Activated naive CD4-positive, alpha-beta T cell treated with Interleukin-2 at 50 U/mL for 16 hours (primary cell): ENCODE measurements at regions not wholly inside any gene's neighbourhood (a gene's known extent, or its start where the extent isn't known, plus 50 kb on each side); places are given as distances from the start of the nearest gene placed in this dataset.

ENCODE experiments used
- DNase-seq: peaks from one replicate; pipeline ENCODE4 v3.0.0-alpha.2; 2020

DNA sequence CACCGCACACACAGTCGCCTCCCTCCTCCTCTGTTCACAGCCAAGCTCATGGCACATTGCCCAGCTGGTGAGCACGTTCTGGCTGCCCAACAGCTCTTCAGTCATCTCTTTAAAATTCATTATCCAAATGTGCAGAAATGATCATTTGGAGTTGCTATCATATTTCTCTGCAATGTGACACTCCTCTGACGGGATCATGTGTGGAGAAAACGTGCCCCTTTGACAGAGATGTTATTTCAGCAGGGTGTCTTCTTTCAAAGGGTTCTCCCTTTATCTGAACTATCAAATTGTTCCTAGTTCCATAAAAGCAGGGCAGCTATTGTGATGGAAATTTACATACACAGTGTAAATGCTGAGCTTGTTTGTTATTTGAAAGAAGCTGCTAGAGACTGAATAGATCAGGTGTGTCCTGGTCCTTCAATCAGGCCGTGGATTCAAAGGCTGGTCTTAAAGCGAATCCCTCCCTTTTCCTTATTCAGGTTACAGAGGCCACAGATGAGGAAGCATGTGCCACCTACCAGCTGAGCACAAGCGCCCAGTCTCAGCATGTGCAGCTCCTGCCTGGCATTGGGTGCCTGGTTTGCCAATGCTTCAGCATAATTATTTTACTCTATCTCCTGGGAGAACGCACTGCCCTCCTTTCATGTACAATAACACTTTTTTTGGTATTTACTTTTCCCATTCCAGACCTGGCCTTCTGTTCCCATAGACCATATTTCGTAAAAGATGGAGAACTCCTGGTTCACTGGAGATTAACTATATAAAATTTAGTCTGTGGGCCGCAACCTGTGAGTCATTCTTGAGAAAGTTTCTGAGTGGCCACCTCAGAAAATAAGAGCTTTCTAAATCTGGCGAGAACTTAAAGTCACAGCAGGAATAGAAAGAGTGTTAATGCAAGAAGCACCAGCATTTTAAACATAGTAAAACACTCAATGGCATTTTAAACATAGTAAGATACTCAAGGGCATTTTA, 433.7 kb downstream of the ENC1 start:
- no peak for DNase-seq

DNA sequence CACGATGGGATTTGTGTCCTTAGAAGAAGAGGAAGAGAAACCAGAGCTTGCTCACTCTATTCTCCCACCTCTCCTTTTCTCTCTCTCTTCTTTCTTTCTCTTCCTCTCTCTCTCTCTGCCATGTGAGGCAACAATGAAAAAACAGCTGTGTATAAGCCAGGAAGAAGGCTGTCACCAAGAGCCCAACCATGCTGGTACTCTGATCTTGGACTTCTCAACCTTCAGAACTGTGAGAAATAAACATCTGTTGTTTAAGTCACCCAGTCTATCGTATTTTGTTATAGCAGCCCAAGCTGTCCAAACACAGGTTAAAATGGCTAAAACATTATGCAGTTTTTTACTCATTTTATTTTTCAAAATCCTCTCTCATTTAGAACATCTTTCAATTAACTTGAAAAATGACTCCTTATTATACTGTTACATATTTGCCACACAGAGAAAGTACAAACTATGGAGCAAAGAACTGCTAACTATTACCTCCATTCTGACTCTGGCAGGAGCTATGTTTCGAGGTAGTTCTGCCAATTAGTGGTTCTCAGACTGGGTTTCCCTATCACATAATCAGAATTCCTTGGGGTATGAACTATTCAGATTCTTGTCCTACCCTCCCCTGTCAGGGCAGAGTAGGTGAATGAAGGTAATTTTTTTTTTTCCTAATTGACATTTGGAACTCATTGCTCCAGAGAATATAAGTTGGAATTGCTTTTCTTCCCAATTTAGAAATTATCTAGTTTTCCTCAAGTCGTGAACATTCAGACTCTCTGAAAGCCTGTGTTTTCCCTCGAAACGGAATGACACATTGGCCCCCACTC, 434.6 kb downstream of the ENC1 start:
- no peak for DNase-seq

DNA sequence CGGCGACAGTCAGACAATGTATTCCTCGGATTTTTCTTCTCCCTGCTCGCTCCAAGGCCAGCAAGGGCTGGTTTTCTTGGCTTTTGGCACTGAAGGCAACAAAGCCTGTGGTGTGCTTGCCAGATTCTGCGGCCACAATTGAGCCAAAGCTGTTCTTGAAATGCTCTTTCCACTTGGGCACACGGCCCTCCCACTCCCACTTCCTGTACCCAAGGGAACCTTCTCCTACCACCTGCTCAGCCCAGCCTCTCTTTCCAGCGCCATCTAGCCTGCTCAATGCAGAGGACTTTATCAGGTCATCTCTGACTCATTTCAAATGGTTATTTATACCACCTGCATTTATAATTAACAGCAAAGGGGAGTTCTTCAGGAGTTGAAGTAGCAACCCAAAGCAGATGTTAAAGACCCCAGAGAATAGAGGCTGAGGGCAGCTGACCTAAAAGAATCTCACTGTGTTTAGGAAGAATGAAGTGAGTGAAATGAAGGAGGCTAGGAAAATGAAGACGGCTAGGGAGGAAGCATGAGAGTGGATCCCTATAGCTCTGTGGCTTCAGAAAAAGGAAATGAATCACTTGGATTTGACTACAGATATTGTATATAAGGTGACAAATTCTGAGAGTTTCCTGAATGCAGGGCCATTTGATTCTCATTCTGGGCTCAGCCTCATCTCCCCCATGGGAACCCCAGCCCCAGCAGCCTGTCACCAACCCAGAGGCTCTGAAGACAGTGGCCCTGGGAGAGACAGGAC, 439.0 kb downstream of the ENC1 start:
- no peak for DNase-seq

DNA sequence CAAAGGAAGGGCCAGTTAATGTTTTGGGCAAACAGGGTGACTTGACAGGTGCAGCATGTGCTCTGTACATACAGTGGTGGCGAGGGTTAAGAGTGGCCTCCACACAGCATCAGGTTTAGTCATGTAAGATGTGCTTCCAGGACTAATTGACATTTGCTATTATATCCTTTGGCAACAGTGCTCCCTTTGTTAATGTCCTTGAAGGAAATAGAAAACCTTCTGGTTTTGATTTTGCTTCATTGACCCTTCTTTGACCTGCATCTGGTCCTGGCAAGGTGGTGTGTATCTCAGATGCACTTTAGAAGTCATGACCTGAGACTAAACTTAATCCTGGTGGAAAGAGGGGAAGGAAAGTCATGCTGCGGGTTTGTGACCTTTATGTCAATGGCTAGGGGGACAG, 440.0 kb downstream of the ENC1 start:
- DNase-seq, result no peak

DNA sequence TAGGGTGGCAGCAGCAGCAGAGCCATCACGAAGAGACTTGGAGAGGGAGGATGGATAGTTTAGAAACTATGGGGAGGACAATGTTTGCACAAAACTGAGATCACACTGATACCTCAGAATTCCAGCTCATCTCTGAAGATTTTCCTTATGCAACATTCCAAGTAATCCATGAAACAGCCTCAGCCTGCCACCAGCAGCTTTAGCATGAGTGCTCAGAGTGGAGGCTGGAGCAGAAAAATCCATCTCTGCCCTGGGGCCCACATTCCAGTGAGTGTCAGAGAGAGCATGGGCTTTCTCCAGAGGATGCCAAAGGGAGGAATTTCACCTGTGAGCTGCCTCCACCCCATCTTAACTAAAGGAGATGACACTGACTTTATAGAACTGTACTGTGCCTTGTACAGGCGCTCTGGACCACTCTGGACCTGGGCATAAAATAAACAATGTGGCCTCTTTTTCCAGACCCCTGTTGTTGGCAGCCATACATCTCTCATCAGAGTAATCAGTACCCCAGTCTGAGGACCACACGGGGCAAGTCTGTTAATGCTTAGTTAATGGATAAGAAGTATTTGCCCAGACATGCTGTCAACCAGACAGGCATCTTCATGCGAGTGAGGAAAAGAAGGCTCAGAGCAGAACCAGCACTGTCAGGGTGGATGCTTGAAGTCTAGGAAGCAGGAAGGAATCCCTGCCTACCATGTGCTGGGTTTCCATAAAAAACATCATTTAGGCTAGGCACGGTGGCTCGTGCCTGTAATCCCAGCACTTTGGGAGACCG, 440.9 kb downstream of the ENC1 start:
- DNase-seq, result no peak

DNA sequence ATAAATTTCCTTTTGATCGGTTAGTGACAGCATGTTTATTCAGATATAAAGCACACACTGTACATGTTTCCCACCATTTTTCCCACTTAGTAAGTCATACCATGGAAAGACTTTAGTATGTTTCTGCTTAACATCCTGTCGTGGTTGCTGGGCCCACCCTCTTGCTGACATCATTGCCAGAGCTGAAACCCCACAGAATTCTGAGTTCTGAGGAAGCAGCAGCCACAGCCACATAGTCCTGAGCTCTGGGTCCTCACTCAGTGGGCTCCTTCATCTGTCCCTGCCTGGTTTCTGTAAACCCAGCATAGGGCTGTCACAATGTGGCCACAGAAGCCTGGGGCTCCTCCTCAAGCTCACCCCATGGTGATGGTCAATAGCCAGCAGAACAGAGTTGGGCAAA, 441.5 kb downstream of the ENC1 start:
- DNase-seq, result no peak

DNA sequence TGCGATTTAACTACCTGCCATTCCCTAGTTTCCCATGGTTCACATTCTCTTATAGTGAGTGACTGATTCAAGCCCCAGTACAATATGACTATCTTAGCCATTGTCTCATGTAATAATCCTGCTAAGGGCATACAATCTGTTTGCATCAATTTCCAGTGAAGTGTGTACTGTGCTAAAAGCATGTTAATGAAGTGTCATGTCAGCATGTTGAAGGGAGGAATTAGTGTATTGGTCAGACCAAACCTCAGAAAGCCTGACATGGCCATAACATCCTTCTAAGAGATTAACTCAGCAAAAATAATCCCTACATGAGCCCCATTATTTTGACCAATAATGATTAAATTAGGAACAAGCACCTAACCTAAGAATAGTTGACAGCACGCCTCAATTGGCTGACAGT, 442.4 kb downstream of the ENC1 start:
- DNase-seq, result no peak

DNA sequence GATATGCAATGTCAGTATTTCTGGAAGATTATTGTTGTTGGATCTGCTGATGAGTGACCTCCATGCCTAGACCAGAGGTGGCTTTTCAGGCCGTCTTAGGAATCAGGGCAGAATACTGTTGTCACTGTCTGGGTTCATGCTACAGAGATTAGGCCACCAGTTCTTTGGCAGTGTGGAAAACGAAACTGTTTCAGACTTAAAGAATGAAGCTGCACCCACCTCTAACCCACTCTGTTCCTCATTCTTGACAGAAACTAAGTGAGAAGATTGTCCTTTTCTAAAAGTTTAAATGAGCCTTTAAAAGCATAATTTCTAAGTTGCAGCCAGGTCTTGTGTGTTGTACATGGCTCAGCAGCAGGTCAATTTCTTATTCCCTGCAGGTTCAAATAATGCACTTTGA, 444.3 kb downstream of the ENC1 start:
- no peak for DNase-seq

DNA sequence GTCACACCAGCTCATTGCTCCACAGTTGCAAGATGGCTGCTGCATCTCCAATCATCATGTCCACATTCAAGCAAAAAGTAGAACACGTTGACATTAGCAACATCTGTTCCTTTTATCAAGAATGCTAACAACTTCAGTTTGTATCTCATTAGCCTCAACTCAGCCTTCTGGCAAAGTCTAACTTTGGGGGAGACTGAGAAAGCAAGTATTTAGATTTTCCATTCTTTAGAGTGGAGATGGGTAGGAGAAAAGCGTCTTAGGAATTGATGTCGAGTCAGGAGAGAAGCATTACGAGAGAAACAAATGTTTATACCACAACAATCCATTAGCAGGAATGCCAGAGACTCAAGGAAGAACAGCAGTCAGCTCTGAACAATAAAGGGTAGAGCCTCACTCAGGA, 446.3 kb downstream of the ENC1 start:
- DNase-seq, result no peak

DNA sequence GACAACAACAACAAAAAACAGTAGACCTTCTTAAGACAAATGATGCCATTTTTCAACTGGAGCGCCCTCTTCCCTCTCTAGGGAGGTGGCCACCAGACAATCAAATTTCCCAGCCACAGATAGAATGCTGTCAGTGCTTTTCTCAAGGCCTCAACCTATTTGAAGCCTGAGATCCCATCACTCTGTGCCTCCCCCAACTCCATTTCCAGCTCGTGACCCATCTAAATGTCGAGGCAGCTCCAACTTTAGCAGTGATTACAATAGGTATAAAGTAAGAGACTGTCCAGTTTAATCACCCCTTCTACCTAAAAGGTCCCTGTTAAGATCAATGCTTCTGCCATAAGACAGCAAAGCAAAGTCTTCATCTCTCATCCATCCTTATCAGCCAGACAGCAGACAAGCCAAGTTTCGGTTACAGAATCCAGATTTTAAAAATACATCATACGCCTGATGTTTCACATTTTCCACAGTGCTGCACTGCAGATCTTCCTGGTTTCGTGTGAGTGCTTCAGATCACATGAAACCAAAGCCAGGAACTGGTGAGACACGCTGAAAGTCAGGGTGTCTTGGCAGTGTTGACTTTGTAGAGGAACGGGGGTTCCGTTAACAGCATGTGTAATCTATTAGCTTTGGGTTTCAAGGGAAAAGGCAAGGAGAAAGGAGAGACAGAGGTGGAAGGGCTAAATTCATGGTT, 447.8 kb downstream of the ENC1 start:
- no peak for DNase-seq

DNA sequence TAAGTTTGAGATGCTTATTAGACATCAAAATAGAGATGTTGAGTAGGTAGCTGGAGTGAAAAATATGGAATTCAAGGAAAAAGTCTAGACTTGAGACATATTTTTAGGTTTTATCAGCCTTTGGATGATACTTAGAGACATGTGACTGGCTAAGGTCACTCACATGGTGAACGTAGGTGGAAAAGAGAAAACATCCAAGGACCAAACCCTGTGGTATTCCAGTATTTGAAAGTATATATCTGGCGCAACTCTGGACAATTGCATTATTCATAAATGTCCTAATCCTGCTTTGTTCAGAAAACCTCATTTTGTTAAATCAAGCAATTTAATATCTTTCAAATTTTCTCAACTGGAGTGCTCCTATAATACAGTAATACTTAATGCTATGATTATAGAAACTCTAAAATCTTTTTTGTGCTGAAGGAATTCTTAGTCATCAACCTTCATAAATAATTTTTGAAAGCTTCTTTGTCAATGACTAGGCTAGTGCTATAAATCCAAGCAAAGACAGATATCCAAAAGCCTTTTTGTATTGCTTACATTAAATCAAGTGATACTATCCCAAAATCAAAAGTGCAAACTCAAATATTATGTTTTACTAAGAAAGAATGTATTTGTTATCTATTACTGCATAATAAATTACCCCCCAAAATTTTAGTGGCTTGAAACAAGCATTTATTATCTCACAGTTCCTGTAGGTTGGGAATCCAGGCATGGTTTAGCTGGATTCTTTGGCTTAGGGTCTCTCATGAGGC, 452.0 kb downstream of the ENC1 start:
- no peak for DNase-seq

DNA sequence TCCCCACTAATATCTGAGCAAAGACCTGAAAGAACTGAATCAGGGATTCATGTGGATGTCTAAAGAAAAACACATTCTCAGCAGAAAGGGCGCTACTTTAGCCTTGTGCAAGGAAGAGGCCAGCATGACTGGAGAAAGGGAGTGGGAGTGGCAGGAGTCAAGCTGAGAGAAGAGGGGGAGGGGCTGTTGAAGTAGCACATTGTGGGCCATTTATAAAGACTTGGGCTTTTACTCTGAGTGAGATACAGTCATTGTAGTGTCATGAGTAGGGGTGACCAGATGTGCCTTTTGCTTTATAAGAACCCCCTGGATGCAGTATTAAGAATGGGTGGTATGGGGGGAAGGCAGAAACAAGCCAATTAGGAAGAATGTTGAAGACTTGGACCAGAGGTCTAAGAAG, 452.8 kb downstream of the ENC1 start:
- no peak for DNase-seq

DNA sequence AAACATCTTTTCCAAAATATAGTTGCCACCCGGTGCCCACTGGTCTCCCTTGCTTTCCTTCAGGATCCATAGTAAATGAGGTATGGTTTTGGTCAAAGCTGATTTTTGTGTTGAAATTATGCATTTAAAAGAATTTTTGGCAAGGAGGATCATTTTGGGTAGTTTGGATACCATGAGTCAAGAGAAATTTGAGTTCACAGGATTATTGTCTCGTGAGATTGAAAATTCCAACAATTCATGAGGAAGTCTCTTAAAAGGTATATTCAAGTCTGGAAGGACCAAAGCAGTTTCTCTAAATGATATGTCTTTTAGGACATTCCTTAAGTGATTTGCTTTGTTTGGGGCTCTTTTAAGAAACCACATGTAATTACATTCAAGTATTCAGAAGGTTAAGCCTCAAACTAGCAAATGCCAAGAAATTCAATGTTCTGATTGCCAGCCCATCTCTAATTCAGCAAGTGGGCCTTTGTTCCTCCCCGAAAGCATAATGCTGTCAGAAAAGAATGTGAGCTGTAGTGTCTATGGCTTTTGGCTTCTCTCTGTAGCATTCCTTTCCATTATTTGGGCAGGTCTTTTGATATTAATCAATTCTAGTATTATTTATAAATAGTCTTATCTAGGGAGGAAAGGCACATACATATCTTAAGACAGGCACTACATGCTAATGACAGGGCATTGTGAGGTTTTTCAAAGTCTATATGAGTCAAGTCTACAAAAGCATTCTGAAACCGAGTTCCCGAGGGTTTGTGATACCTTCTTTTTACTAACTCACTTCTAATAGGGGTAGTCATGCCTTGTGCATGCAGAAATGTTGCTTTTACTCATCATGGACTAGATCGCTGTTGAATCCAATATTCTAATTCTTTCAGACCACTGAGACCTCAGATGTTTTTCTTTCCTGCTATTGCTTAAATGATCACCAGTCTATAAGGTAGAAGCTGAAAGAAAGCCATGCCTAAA, 453.9 kb downstream of the ENC1 start:
- DNase-seq, result no peak

DNA sequence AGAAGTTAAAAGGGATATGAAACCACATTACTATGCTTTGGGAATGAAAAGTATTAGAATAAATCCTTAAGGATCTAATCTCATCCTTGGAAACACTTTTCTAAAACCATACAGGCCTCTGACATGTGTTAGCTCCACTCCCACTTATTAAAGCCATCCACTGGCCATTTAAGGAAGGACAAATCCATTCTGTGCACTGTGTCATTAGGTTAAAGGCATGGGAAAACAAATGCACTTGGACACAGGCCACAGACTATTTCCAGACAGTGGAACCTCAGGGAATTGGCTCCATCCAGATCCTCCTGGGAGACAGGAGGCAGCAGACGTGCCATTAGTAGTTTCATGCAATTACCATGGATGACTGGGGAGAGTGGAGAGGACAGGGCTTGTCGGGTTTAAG, 454.9 kb downstream of the ENC1 start:
- no peak for DNase-seq

DNA sequence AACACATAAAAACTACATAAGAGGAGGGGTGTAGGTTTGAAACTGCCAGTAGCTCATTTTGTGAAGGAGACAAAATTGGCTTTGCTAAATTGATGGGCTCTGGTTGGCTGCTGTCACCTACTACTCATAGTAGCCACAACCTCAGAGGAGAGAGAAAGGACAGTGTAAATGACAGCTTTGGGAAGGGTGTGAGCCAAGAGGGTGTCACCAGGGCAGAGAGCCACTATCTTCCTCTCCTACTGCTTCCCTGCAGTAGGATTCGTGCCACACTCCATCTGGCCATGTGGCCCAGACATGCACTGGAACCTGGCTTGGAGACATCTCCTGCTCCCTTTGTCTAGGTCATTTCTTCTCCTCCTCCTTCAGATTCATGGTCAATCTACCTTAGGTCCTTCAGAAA, 455.9 kb downstream of the ENC1 start:
- DNase-seq, result no peak

DNA sequence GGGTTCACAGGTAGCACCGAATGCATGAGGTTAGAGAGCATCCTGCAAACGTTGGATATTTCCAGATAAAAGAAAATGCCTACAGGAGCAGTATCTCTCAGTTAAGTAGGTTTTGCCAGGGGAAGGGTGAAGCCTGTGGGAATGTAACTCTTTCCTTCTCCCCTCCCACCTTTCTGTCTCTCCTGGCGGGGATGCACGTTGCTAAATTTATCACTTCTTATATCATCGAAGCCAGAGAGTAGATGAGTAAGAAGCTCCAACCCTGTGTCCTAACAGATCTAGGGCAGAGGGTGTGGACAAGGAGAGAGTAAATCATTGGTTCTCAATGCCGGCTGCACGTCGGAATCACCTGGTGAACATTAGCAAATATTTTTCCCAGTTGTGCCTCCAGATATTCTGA, 457.5 kb downstream of the ENC1 start:
- DNase-seq, result no peak

DNA sequence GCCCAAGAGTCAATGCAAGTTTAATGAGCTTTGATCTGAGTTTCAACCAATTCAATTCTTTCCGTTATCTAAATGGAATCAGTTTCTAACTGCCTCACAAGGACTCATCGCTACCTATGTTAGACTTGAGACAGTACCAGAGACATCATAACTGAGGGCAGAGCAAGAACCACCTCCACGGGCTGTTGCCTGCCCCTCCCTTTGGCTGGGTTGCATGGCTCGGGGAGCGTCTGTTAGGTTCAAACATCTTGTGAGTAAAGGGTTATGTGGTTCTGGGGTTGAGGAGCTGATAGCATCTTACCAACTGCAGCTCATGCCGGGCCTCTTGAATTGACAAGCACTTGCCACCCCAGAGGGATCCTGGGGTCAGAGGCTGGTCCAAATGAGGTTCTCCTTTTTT, 457.9 kb downstream of the ENC1 start:
- DNase-seq, result peak; percentile 9

DNA sequence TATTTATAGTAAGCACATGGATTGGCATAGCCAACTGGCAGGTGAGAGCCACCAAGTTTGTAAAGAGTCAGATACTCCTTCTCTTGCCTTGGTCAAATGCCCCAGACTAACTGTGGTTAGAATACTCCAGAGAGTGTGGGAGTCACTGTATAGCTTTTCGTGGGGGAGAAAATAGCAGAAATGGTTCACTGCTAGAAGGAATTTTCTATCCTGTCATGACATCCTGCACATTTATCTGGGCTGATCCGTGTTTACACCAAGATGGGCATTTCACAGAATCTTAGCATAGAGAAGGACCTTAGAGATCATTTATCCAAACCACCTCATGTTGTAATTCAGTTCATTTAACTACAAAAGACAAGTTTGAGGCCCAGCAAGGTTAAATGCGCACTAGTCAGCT, 460.8 kb downstream of the ENC1 start:
- DNase-seq, result no peak

DNA sequence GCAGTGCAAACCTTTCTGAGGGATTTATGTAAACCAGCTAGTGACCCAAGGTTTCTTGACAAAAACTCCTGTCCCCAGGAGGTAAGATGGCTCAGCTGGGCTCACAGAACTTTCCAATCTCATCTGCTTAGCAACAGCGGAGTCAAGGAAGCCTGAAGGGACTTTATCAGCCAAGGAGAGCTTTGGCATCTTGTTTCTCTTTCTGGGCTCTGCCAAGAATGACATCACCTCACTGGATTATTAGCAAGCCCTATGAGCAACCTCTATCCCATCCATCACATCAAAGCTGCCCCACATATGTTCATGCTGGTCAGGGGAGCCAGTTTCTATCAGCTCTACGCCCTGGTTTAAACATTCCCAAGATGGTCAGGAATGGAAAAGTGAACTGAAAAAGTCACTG, 461.3 kb downstream of the ENC1 start:
- no peak for DNase-seq

DNA sequence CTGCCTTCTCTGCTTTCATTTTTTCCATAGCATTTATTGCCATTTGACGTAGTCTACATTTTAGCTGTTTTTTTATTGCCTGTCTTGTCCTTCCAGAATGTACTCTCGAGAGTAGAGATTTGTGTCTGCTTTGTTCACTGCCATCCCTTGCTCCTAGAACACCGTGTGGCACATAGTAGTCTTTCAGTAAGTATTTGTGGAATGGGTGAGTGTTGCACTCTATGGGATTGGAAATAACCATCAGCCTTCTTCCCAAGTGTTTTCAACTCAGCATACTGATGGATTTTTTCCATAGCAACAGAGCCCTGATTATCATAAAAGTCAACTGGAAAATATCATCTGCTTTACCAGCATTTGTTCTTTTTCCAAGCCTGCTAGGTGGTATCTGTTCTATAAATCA, 462.6 kb downstream of the ENC1 start:
- no peak for DNase-seq
